MM.1S (cell line): ENCODE measurements at regions not wholly inside any gene's neighbourhood (a gene's known extent, or its start where the extent isn't known, plus 50 kb on each side); places are given as distances from the start of the nearest gene placed in this dataset.

ENCODE experiments used
- DNase-seq: peaks from one replicate; pipeline ENCODE4 v3.0.0-alpha.2; 2015
- H2AFZ ChIP-seq: fragments of 300-600 bp; sonication (generic); 2 replicates; pipeline ENCODE4 v1.6.0; 2016; ENCODE audit warnings: antibody characterized with exemption, low read length
- H3F3A ChIP-seq: fragments of 300-600 bp; sonication (generic); 2 replicates; pipeline ENCODE4 v1.6.1; 2016; ENCODE audit warnings: mild to moderate bottlenecking, antibody characterized with exemption, low read length, moderate library complexity, mixed read lengths; ENCODE audit not compliant: insufficient read depth
- H3K27ac ChIP-seq: fragments of 300-600 bp; sonication (generic); 2 replicates; pipeline ENCODE4 v1.5.1; 2016; ENCODE audit warnings: mild to moderate bottlenecking, low read length
- H3K27me3 ChIP-seq: fragments of 300-600 bp; sonication (generic); replicated peaks from 2 replicates; pipeline ENCODE4 v1.6.0; 2016; ENCODE audit warnings: low read length; ENCODE audit not compliant: insufficient read depth
- H3K36me3 ChIP-seq: fragments of 300-600 bp; sonication (generic); replicated peaks from 2 replicates; pipeline ENCODE4 v1.6.1; 2016; ENCODE audit warnings: mild to moderate bottlenecking, low read length, mixed read lengths; ENCODE audit not compliant: insufficient read depth
- H3K4me1 ChIP-seq: fragments of 300-600 bp; sonication (generic); 2 replicates; pipeline ENCODE4 v1.6.1; 2016; ENCODE audit warnings: low read length, mixed read lengths
- H3K4me2 ChIP-seq: fragments of 300-600 bp; sonication (generic); 2 replicates; pipeline ENCODE4 v1.6.0; 2016; ENCODE audit warnings: low read depth, low read length
- H3K4me3 ChIP-seq: fragments of 300-600 bp; sonication (generic); 2 replicates; pipeline ENCODE4 v1.5.1; 2016; ENCODE audit warnings: low read length, mixed read lengths
- H3K79me2 ChIP-seq: fragments of 300-600 bp; sonication (generic); 2 replicates; pipeline ENCODE4 v1.6.1; 2016; ENCODE audit warnings: mixed run types, low read length, mixed read lengths
- H3K9ac ChIP-seq: fragments of 300-600 bp; sonication (generic); 2 replicates; pipeline ENCODE4 v1.6.1; 2016; ENCODE audit warnings: low read length, mixed read lengths
- H3K9me2 ChIP-seq: fragments of 300-600 bp; sonication (generic); replicated peaks from 2 replicates; pipeline ENCODE4 v1.6.1; 2016; ENCODE audit warnings: mild to moderate bottlenecking, low read length, mixed read lengths; ENCODE audit not compliant: insufficient read depth
- H3K9me3 ChIP-seq: fragments of 300-600 bp; sonication (generic); replicated peaks from 2 replicates; pipeline ENCODE4 v1.6.1; 2016; ENCODE audit warnings: mild to moderate bottlenecking, low read length, mixed read lengths; ENCODE audit not compliant: insufficient read depth
- H4K20me1 ChIP-seq: fragments of 300-600 bp; sonication (generic); 2 replicates; pipeline ENCODE4 v1.6.1; 2016; ENCODE audit warnings: mild to moderate bottlenecking, low read length, moderate library complexity, mixed read lengths; ENCODE audit not compliant: insufficient read depth
- EZH2 ChIP-seq: fragments of 300-600 bp; sonication (generic); optimal IDR thresholded peaks from 2 replicates; pipeline ENCODE3; 2017; ENCODE audit warnings: low read depth, mild to moderate bottlenecking, antibody characterized with exemption, low read length, mixed read lengths
- EZH2phosphoT487 ChIP-seq: fragments of 300-600 bp; sonication (generic); IDR thresholded peaks from 2 replicates; pipeline ENCODE4 v1.6.1; 2018; ENCODE audit warnings: antibody characterized with exemption, low read length
- TF ChIP-seq, protein P1 (sequence below): fragments of 300-600 bp; sonication (generic); IDR thresholded peaks from 2 replicates; pipeline ENCODE4 v1.5.1; 2016; ENCODE audit warnings: antibody characterized with exemption, low read length, mixed read lengths

- no peaks in the 10 kb centered on the region for H3K9me3 ChIP-seq
- no peaks in the 10 kb centered on the region for H3F3A ChIP-seq
- H2AFZ ChIP-seq: no peak overlapping the region
- TF ChIP-seq EZH2 (no peak), EZH2phosphoT487 (no peak)
- TF ChIP-seq, protein P1, sequence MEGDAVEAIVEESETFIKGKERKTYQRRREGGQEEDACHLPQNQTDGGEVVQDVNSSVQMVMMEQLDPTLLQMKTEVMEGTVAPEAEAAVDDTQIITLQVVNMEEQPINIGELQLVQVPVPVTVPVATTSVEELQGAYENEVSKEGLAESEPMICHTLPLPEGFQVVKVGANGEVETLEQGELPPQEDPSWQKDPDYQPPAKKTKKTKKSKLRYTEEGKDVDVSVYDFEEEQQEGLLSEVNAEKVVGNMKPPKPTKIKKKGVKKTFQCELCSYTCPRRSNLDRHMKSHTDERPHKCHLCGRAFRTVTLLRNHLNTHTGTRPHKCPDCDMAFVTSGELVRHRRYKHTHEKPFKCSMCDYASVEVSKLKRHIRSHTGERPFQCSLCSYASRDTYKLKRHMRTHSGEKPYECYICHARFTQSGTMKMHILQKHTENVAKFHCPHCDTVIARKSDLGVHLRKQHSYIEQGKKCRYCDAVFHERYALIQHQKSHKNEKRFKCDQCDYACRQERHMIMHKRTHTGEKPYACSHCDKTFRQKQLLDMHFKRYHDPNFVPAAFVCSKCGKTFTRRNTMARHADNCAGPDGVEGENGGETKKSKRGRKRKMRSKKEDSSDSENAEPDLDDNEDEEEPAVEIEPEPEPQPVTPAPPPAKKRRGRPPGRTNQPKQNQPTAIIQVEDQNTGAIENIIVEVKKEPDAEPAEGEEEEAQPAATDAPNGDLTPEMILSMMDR: peak; percentile 51
- H3K27me3 ChIP-seq: no peaks in the 10 kb centered on the region
- H4K20me1 ChIP-seq: no peaks in the 10 kb centered on the region
- no peak overlapping the region for H3K27ac ChIP-seq
- peak; percentile 10 for DNase-seq
- no peaks in the 10 kb centered on the region for H3K4me1 ChIP-seq
- H3K36me3 ChIP-seq: no peaks in the 10 kb centered on the region
- no peak overlapping the region for H3K9ac ChIP-seq
- no peaks in the 10 kb centered on the region for H3K9me2 ChIP-seq
- no peaks in the 10 kb centered on the region for H3K79me2 ChIP-seq
- no peak overlapping the region for H3K4me3 ChIP-seq
- no peak overlapping the region for H3K4me2 ChIP-seq
These were observed 296.1 kb downstream of the TLL1 start for GRCh38 chr4:166169111-166169510.

GRCh38 chr4:166172619-166173018 is 299.6 kb downstream of the TLL1 start:
- Histone ChIP-seq H2AFZ (no peak overlapping the region), H4K20me1 (no peaks in the 10 kb centered on the region), H3K36me3 (no peaks in the 10 kb centered on the region), H3K9ac (no peak overlapping the region), H3K9me3 (no peaks in the 10 kb centered on the region), H3K27ac (no peak overlapping the region), H3F3A (no peaks in the 10 kb centered on the region), H3K4me1 (no peaks in the 10 kb centered on the region), H3K79me2 (no peaks in the 10 kb centered on the region), H3K27me3 (no peaks in the 10 kb centered on the region), H3K4me2 (no peak overlapping the region), H3K9me2 (no peaks in the 10 kb centered on the region), H3K4me3 (no peak overlapping the region)
- TF ChIP-seq, protein P1: no peak
- TF ChIP-seq EZH2 (no peak), EZH2phosphoT487 (no peak)
- peak; percentile 7 for DNase-seq

DNA sequence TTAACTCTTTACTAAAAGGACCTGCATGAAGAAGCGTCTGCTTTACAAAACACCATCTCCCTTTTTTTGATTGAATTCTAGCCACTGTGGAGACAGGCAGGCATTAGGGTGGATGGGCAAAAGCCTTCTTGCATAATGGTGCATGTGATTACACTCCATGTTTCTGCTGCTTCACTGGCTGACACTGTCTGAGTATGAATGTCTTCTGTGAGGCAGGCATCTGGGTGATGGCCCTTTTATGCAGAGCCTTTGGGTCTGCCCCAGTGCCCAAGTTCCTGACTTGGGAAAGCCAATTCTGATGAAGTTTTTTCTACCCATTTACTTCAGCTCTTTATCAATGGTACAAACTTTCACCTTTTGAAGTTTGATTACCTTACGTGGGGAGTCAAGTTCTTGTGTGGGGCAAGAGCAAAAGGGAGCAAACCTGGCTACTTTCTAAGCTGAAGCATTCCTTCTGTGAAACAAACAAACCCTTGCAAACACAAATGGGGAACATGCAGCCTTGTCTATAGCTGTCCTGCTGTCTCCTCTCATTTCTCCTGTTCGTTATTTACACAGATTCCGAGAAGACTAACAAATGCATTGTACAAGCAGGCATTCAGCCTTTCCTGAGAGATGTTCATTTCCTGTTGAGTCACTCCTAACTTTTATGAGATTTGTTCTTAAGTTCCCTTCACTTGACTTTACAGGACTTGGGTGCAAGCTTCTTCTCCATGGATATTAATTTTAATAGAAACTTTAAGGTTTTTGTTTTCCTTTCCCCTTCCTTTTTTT is 301.9 kb downstream of the TLL1 start:
- Histone ChIP-seq H4K20me1 (no peaks in the 10 kb centered on the region), H3K9me2 (no peaks in the 10 kb centered on the region), H3K36me3 (no peaks in the 10 kb centered on the region), H3K9me3 (no peaks in the 10 kb centered on the region), H3F3A (no peaks in the 10 kb centered on the region), H2AFZ (no peak overlapping the region), H3K4me1 (no peaks in the 10 kb centered on the region), H3K79me2 (no peaks in the 10 kb centered on the region), H3K9ac (no peak overlapping the region), H3K4me2 (no peak overlapping the region), H3K27me3 (no peaks in the 10 kb centered on the region), H3K4me3 (no peak overlapping the region), H3K27ac (no peak overlapping the region)
- no peak for TF ChIP-seq EZH2
- TF ChIP-seq, protein P1: no peak
- no peak for TF ChIP-seq EZH2phosphoT487
- no peak for DNase-seq
